ENCODE measurements at regions not wholly inside any gene's neighbourhood (a gene's known extent, or its start where the extent isn't known, plus 50 kb on each side); places are given as distances from the start of the nearest gene placed in this dataset.

DNA sequence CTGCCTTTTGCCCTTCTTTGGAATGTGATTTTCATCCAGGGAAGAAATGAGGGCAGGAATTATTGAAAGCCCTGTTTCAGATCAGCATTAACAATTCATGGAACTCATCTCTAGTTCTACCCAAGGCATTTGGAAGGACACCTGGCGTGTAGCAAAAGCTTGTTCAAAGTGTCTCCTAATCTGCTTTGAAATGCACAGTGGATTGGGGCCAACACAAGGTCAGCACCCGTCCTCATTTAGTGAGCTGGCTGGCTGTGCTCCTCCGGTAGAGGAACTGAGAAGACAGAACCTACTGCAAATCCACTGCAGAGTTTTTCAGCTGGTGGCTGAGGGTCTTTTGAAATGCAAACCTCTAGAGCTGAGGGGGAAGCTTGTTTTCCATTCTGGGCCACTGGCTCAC, 141.6 kb upstream of the STT3B start:
- H3K9me3 ChIP-seq, result no peaks in the 10 kb centered on the region
- H3K4me1 ChIP-seq, result no peaks in the 10 kb centered on the region
- TF ChIP-seq, protein P1, sequence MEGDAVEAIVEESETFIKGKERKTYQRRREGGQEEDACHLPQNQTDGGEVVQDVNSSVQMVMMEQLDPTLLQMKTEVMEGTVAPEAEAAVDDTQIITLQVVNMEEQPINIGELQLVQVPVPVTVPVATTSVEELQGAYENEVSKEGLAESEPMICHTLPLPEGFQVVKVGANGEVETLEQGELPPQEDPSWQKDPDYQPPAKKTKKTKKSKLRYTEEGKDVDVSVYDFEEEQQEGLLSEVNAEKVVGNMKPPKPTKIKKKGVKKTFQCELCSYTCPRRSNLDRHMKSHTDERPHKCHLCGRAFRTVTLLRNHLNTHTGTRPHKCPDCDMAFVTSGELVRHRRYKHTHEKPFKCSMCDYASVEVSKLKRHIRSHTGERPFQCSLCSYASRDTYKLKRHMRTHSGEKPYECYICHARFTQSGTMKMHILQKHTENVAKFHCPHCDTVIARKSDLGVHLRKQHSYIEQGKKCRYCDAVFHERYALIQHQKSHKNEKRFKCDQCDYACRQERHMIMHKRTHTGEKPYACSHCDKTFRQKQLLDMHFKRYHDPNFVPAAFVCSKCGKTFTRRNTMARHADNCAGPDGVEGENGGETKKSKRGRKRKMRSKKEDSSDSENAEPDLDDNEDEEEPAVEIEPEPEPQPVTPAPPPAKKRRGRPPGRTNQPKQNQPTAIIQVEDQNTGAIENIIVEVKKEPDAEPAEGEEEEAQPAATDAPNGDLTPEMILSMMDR (IDR thresholded peaks at IDR 0.05), result no peak
- no peak for DNase-seq
- no peak overlapping the region for H3K27ac ChIP-seq
- H3K27me3 ChIP-seq, result no peaks in the 10 kb centered on the region
- no peak overlapping the region for H3K4me3 ChIP-seq
- intact Hi-C loops (cut with DNase I; ENCODE audit: low total_unique reads), result no loop called here
- H3K36me3 ChIP-seq, result no peaks in the 10 kb centered on the region

DNA sequence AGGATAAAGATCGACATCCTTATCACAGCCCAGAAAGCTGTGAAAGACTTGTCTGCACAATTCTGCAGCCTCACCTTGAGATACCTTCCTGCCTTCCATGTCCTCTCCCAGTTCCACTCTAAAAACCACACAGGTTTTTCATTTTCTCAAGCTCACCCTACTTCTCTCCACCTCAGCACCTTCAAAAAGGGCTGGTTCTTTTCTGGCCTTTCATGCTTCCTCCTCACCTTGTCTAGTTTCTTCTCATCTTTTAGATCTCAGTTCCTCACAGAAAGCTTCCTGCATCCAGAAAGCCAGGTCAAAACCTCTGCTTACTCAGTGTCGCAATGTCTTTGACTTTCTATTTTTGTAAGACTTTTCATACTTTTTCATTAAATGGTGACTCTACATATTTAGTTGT, 140.2 kb upstream of the STT3B start:
- TF ChIP-seq, protein P1 (IDR thresholded peaks at IDR 0.05), result no peak
- Histone ChIP-seq H3K9me3 (no peaks in the 10 kb centered on the region), H3K4me3 (no peak overlapping the region), H3K4me1 (no peaks in the 10 kb centered on the region), H3K36me3 (no peaks in the 10 kb centered on the region), H3K27me3 (no peaks in the 10 kb centered on the region), H3K27ac (no peak overlapping the region)
- DNase-seq, result no peak
- intact Hi-C loops (cut with DNase I; ENCODE audit: low total_unique reads), result no loop called here

DNA sequence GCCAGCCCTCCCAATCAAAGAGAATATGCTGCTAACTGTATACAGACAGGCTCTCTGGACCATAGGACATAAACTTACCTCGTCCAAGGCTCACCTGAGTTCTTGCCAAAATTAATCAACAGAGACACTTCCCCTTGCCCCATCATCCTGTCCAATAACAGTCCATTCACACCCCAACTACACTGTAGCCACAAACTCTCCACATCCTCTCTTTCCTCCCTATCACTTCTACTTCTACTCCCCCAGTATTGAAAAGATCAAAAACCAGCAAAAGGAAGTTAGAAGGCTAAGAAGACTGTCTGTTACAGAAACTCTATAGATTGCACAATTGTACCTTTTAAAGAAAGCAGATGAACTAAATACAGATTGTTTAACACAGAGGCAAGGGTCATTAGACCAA, 133.5 kb upstream of the STT3B start:
- intact Hi-C loops (cut with DNase I; ENCODE audit: low total_unique reads), result no loop called here
- no peak overlapping the region for H3K27ac ChIP-seq
- no peaks in the 10 kb centered on the region for H3K9me3 ChIP-seq
- no peak for DNase-seq
- H3K4me3 ChIP-seq, result no peak overlapping the region
- TF ChIP-seq, protein P1 (IDR thresholded peaks at IDR 0.05), result no peak
- no peaks in the 10 kb centered on the region for H3K36me3 ChIP-seq
- H3K4me1 ChIP-seq, result no peaks in the 10 kb centered on the region
- H3K27me3 ChIP-seq, result no peaks in the 10 kb centered on the region

DNA sequence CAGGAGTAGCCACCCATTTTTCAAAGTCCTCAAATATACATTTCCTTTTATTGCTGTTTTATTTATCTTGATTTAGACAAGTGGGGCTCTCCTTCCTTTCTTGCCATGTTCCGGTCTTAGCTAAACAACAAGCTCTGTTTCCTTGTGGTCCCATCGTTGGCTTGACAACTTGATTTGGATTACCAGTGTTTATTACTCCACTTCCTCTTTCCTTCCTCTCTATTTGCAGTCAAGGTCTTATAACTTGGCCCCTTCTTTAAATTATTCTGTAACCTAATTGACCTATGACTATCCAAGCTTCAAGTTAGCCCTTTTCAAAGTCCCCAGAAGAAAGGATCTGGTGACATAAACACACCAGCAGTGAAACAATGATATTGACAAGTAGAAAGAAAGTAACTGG, 130.6 kb upstream of the STT3B start:
- no peaks in the 10 kb centered on the region for H3K9me3 ChIP-seq
- peaks cover 0 to 23% (median 8%) of the 10 kb centered on the region in 4 donors for H3K4me1 ChIP-seq
- H3K36me3 ChIP-seq, result no peaks in the 10 kb centered on the region
- TF ChIP-seq, protein P1 (IDR thresholded peaks at IDR 0.05), result no peak
- no peak overlapping the region for H3K4me3 ChIP-seq
- intact Hi-C loops (cut with DNase I; ENCODE audit: low total_unique reads), result no loop called here
- no peak for DNase-seq
- no peaks in the 10 kb centered on the region for H3K27me3 ChIP-seq
- H3K27ac ChIP-seq, result no peak overlapping the region

DNA sequence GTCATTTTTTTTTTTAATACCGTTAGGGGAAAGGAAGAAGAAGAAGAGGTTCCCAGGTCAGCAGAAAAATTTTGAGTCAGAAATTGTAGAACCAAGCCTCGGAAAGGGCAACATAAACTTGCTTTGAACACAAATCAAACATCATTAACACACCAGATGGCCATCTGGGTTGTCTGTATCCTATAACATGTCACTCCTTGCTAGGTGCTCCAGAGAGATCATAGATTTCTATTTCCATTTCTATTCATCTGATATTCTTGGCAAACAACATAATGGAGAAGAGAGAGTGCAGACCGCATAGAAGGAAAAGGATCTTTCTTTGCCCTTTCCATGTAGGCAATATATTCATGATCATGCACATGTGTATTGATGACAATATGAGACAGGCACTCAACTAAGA, 129.5 kb upstream of the STT3B start:
- no peak for DNase-seq
- Histone ChIP-seq H3K4me3 (no peak overlapping the region), H3K36me3 (no peaks in the 10 kb centered on the region), H3K4me1 (peaks cover 0 to 34% (median 9%) of the 10 kb centered on the region in 4 donors), H3K9me3 (no peaks in the 10 kb centered on the region), H3K27ac (no peak overlapping the region), H3K27me3 (no peaks in the 10 kb centered on the region)
- TF ChIP-seq, protein P1 (IDR thresholded peaks at IDR 0.05), result no peak
- intact Hi-C loops (cut with DNase I; ENCODE audit: low total_unique reads), result no loop called here

DNA sequence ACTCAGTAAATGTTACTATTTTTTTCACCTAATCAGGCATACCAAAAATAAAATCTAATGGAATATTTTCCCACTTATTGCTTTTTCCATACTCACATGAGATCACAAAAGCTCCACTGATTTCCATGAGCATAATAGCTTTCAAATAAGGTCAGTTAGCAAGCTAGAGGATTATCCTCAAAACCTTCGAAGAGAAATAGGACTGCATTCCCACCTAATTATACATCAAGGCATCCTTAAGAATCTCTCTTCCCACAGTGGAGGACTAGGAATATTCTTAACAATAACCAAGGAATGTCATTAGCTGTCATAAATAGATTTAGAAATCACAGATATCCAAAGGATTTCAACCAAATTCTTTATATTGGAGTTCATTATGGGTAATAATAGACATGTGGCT, 127.9 kb upstream of the STT3B start:
- H3K36me3 ChIP-seq, result no peaks in the 10 kb centered on the region
- H3K27me3 ChIP-seq, result no peaks in the 10 kb centered on the region
- intact Hi-C loops (cut with DNase I; ENCODE audit: low total_unique reads), result no loop called here
- no peak overlapping the region for H3K4me3 ChIP-seq
- no peaks in the 10 kb centered on the region for H3K9me3 ChIP-seq
- TF ChIP-seq, protein P1 (IDR thresholded peaks at IDR 0.05), result no peak
- H3K27ac ChIP-seq, result peak overlapping the region in 1 of 2 donors; percentile 16
- H3K4me1 ChIP-seq, result peaks cover 0 to 43% (median 9%) of the 10 kb centered on the region in 4 donors
- DNase-seq, result no peak
